Heart left ventricle (tissue), 16 donors: ENCODE measurements at regions not wholly inside any gene's neighbourhood (a gene's known extent, or its start where the extent isn't known, plus 50 kb on each side); places are given as distances from the start of the nearest gene placed in this dataset.

ENCODE experiments used
- ATAC-seq, 4 donors: fragments of 200-7000 bp; cut with Tn5 transposase; one replicate each; pipeline ENCODE4 v1.9.1; 2020 to 2022; ENCODE audit warnings: moderate library complexity in 4 of 4, mild to moderate bottlenecking in 3 of 4, moderate number of reproducible peaks in 1 of 4
- DNase-seq, 5 donors: peaks; one replicate each; pipeline ENCODE4 v3.0.0-alpha.2; 2020
- H3K27ac ChIP-seq, 12 donors: fragments of 200-600 bp; sonication (generic) in 4 of 12; one replicate each; pipeline versions ENCODE4 v1.5.0 to v1.8.0; 2016 to 2022; ENCODE audit warnings: mild to moderate bottlenecking in 2 of 12
- H3K27me3 ChIP-seq, 9 donors: fragments of 200-600 bp; sonication (generic) in 2 of 9; one replicate each; pipeline versions ENCODE4 v1.5.1 to v1.8.0; 2016 to 2022; ENCODE audit warnings: mild to moderate bottlenecking in 3 of 9
- H3K36me3 ChIP-seq, 9 donors: fragments of 200-600 bp; sonication (generic) in 2 of 9; one replicate each; pipeline versions ENCODE4 v1.5.0 to v1.8.0; 2018 to 2022; ENCODE audit warnings: mild to moderate bottlenecking in 2 of 9
- H3K4me1 ChIP-seq, 12 donors: fragments of 200-600 bp; sonication (generic) in 4 of 12; one replicate each; pipeline versions ENCODE4 v1.5.0 to v1.8.0; 2016 to 2022; ENCODE audit warnings: mild to moderate bottlenecking in 3 of 12
- H3K4me3 ChIP-seq, 12 donors: fragments of 200-600 bp; sonication (generic) in 4 of 12; one replicate each; pipeline versions ENCODE4 v1.5.0 to v1.8.0; 2017 to 2022; ENCODE audit warnings: mild to moderate bottlenecking in 9 of 12, moderate library complexity in 4 of 12
- H3K9me3 ChIP-seq, 12 donors: fragments of 200-600 bp; sonication (generic) in 4 of 12; one replicate each; pipeline versions ENCODE4 v1.5.0 to v1.8.0; 2016 to 2022; ENCODE audit warnings: mild to moderate bottlenecking in 1 of 12
- CTCF ChIP-seq, 12 donors: fragments of 200-600 bp; sonication (generic) in 4 of 12; IDR thresholded peaks; one replicate each; pipeline versions ENCODE4 v1.5.0 to v1.8.0; 2018 to 2022; ENCODE audit warnings: antibody characterized with exemption in 12 of 12, mild to moderate bottlenecking in 5 of 12
- POLR2A ChIP-seq, 2 donors: fragments of 450-650 bp; IDR thresholded peaks; one replicate each; pipeline ENCODE4 v1.6.1; 2017; ENCODE audit warnings: antibody characterized with exemption in 2 of 2, mild to moderate bottlenecking in 2 of 2, moderate library complexity in 2 of 2
- WGBS, 4 donors: extraction: QIAGEN DNeasy Blood & Tissue Kit in 2 of 4; methylation state at CpG; one replicate each; pipeline versions ENCODE4 v1.1.5 to v1.1.7; 2013 to 2018; 5-methylcytosine and 5-hydroxymethylcytosine counted together
- intact Hi-C, 10 donors: fragments of 100-400 bp; cut with DNase I; formaldehyde crosslinking; loops; one replicate each; pipeline versions ENCODE4 v1.11.1 to v1.14.2; 2022
- donor health status: ischemic (EF 13 %, LVEDD 7.1; RV severe dilation, severe dysfunction).
- donor health status: healthy with polysubstance abuse.
- donor health status: DM: no; HTN: yes; CAD: no.
- donor health status: DM: no; HTN: no; CAD: no.
- donor health status: ischemic (EF 25% LVEDD 6.9; RV normal size, moderate dysfunction).
- donor health status: ischemic (EF 25% LVEDD 5.7; RV mildly dilated, moderate dysfunction).
- donor health status: healthy.
- donor health status: DM: yes; HTN: yes; CAD: no.
- donor health status: ischemic (EF 35%, LVEDD 5.7; RV mildly dilated, moderate dysfunction).
- donor health status: nonischemic (EF 11% LVEDD 7.7; RV severe dilation, severe dysfunction).
- donor health status: DM: yes; HTN: yes; CAD: no.
- donor health status: PGD.
- donor health status: ischemic (EF 29% LVEDD 5.4; RV normal size, mild dysfunction).
- donor health status: nonischemic (EF 23%, LVEDD 6.1; RV moderate dilation, normal function).

GRCh38 chr4:188619456-188620149 is 480.4 kb downstream of the TRIML1 start:
- no peak for ATAC-seq
- no peak for TF ChIP-seq POLR2A (IDR thresholded peaks at IDR 0.05)
- no peak for TF ChIP-seq CTCF (IDR thresholded peaks at IDR 0.05)

GRCh38 chr4:188620608-188621007 is 481.4 kb downstream of the TRIML1 start:
- no peaks in the 10 kb centered on the region for H3K4me1 ChIP-seq
- peaks cover 0 to 7% (median 0%) of the 10 kb centered on the region in 9 donors for H3K27me3 ChIP-seq
- H3K4me3 ChIP-seq = no peak overlapping the region
- H3K27ac ChIP-seq = no peak overlapping the region
- H3K9me3 ChIP-seq = no peaks in the 10 kb centered on the region
- 30 to 57% (median 40%) methylated on average over 2 of the region's 2 CpGs for WGBS, 4 donors
- no peak for ATAC-seq
- no peak for DNase-seq
- H3K36me3 ChIP-seq = no peaks in the 10 kb centered on the region
- intact Hi-C loops = no loop called here
- TF ChIP-seq POLR2A (IDR thresholded peaks at IDR 0.05) (no peak), CTCF (IDR thresholded peaks at IDR 0.05) (no peak)

More at GRCh38 chr4:188619456-188620149, 480.4 kb downstream of the TRIML1 start:
- no peak overlapping the region for H3K27ac ChIP-seq
- 57 to 78% (median 62%) methylated on average over 18 of the region's 18 CpGs for WGBS, 4 donors
- H3K4me1 ChIP-seq = no peaks in the 10 kb centered on the region
- H3K9me3 ChIP-seq = no peaks in the 10 kb centered on the region
- no peaks in the 10 kb centered on the region for H3K36me3 ChIP-seq
- no peak overlapping the region for H3K4me3 ChIP-seq
- peaks cover 0 to 7% (median 0%) of the 10 kb centered on the region in 9 donors for H3K27me3 ChIP-seq
- no peak for DNase-seq
- intact Hi-C loops = no loop called here

- 70 to 74% (median 70%) methylated on average over 4 of the region's 4 CpGs for WGBS, 4 donors
- intact Hi-C loops = no loop called here
- DNase-seq (no peak), ATAC-seq (no peak)
- H3K27me3 ChIP-seq = peaks cover 0 to 7% (median 0%) of the 10 kb centered on the region in 9 donors
- H3K4me1 ChIP-seq = no peaks in the 10 kb centered on the region
- no peaks in the 10 kb centered on the region for H3K9me3 ChIP-seq
- no peaks in the 10 kb centered on the region for H3K36me3 ChIP-seq
- H3K27ac ChIP-seq = no peak overlapping the region
- no peak overlapping the region for H3K4me3 ChIP-seq
- no peak for TF ChIP-seq CTCF (IDR thresholded peaks at IDR 0.05)
- TF ChIP-seq POLR2A (IDR thresholded peaks at IDR 0.05) = no peak
Observed at GRCh38 chr4:188623314-188623854, 484.1 kb downstream of the TRIML1 start.

- intact Hi-C loops = no loop called here
- H3K9me3 ChIP-seq = no peaks in the 10 kb centered on the region
Observed at GRCh38 chr4:188624370-188624769, 485.1 kb downstream of the TRIML1 start.

More at GRCh38 chr4:188624370-188624769, 485.1 kb downstream of the TRIML1 start:
- ATAC-seq (no peak), DNase-seq (no peak)
- no peak for TF ChIP-seq POLR2A (IDR thresholded peaks at IDR 0.05)
- TF ChIP-seq CTCF (IDR thresholded peaks at IDR 0.05) = no peak
- H3K27ac ChIP-seq = no peak overlapping the region
- no peaks in the 10 kb centered on the region for H3K4me1 ChIP-seq
- 44 to 60% (median 48%) methylated on average over 4 of the region's 4 CpGs for WGBS, 4 donors
- peaks cover 0 to 2% (median 0%) of the 10 kb centered on the region in 9 donors for H3K27me3 ChIP-seq
- H3K36me3 ChIP-seq = no peaks in the 10 kb centered on the region
- no peak overlapping the region for H3K4me3 ChIP-seq
